ENCODE measurements at regions not wholly inside any gene's neighbourhood (a gene's known extent, or its start where the extent isn't known, plus 50 kb on each side); places are given as distances from the start of the nearest gene placed in this dataset.
"Not testable (repeated sequence)": the region's sequence is repeated elsewhere in the genome, so short reads cannot be mapped to it uniquely, and the experiment has no call there.

- H3K27me3 Mint-ChIP-seq; CTCF ChIA-PET; H3K27ac Mint-ChIP-seq; H3K9me3 Mint-ChIP-seq; H3K36me3 Mint-ChIP-seq (ENCODE audit: low read depth); POLR2A ChIA-PET; H3K4me1 Mint-ChIP-seq; H3K4me3 Mint-ChIP-seq; intact Hi-C loops (cut with micrococcal nuclease): not testable (repeated sequence)
- ATAC-seq (ENCODE audit: low read depth) (peak; percentile 90), DNase-seq (peak; percentile 74)
These were observed 56.7 kb upstream of the GOLGA8R start for GRCh38 chr15:30470601-30471365.

- H3K27ac Mint-ChIP-seq; CTCF ChIA-PET; H3K36me3 Mint-ChIP-seq (ENCODE audit: low read depth); H3K9me3 Mint-ChIP-seq; POLR2A ChIA-PET; ATAC-seq (ENCODE audit: low read depth); intact Hi-C loops (cut with micrococcal nuclease); H3K27me3 Mint-ChIP-seq; H3K4me3 Mint-ChIP-seq; DNase-seq; H3K4me1 Mint-ChIP-seq: not testable (repeated sequence)
These were observed 57.3 kb upstream of the GOLGA8R start for GRCh38 chr15:30471366-30471749.

GRCh38 chr15:30471817-30472551, 57.9 kb upstream of the GOLGA8R start:
- H3K9me3 Mint-ChIP-seq; H3K27me3 Mint-ChIP-seq; H3K36me3 Mint-ChIP-seq (ENCODE audit: low read depth); ATAC-seq (ENCODE audit: low read depth); H3K4me1 Mint-ChIP-seq; CTCF ChIA-PET; POLR2A ChIA-PET; H3K27ac Mint-ChIP-seq; DNase-seq; intact Hi-C loops (cut with micrococcal nuclease); H3K4me3 Mint-ChIP-seq: not testable (repeated sequence)

- H3K4me1 Mint-ChIP-seq; H3K27me3 Mint-ChIP-seq; H3K4me3 Mint-ChIP-seq; CTCF ChIA-PET; ATAC-seq (ENCODE audit: low read depth); intact Hi-C loops (cut with micrococcal nuclease); H3K27ac Mint-ChIP-seq; H3K9me3 Mint-ChIP-seq; POLR2A ChIA-PET; DNase-seq: not testable (repeated sequence)
- peaks cover 24% of the 10 kb centered on the region for H3K36me3 Mint-ChIP-seq (ENCODE audit: low read depth)
These were observed 67.0 kb upstream of the GOLGA8Q start for GRCh38 chr15:30484887-30485286.

- intact Hi-C loops (cut with micrococcal nuclease); H3K9me3 Mint-ChIP-seq; H3K27me3 Mint-ChIP-seq; POLR2A ChIA-PET; H3K4me1 Mint-ChIP-seq; DNase-seq; H3K4me3 Mint-ChIP-seq; ATAC-seq (ENCODE audit: low read depth); H3K27ac Mint-ChIP-seq; CTCF ChIA-PET: not testable (repeated sequence)
- H3K36me3 Mint-ChIP-seq (ENCODE audit: low read depth), result peaks cover 25% of the 10 kb centered on the region
These were observed 62.6 kb upstream of the GOLGA8Q start for GRCh38 chr15:30489237-30489636.

- H3K9me3 Mint-ChIP-seq; ATAC-seq (ENCODE audit: low read depth); H3K4me1 Mint-ChIP-seq; H3K27ac Mint-ChIP-seq; H3K27me3 Mint-ChIP-seq; H3K4me3 Mint-ChIP-seq; intact Hi-C loops (cut with micrococcal nuclease); POLR2A ChIA-PET; DNase-seq; CTCF ChIA-PET: not testable (repeated sequence)
- peaks cover 23% of the 10 kb centered on the region for H3K36me3 Mint-ChIP-seq (ENCODE audit: low read depth)
These were observed 61.5 kb upstream of the GOLGA8Q start for GRCh38 chr15:30490334-30490733.

GRCh38 chr15:30493947-30494346, 57.9 kb upstream of the GOLGA8Q start:
- POLR2A ChIA-PET; H3K4me1 Mint-ChIP-seq; H3K36me3 Mint-ChIP-seq (ENCODE audit: low read depth); intact Hi-C loops (cut with micrococcal nuclease); H3K4me3 Mint-ChIP-seq; H3K27me3 Mint-ChIP-seq; H3K27ac Mint-ChIP-seq; H3K9me3 Mint-ChIP-seq; DNase-seq; ATAC-seq (ENCODE audit: low read depth); CTCF ChIA-PET: not testable (repeated sequence)

GRCh38 chr15:30497275-30497674, 54.6 kb upstream of the GOLGA8Q start:
- CTCF ChIA-PET; intact Hi-C loops (cut with micrococcal nuclease); DNase-seq; H3K4me3 Mint-ChIP-seq; ATAC-seq (ENCODE audit: low read depth); H3K9me3 Mint-ChIP-seq; H3K27me3 Mint-ChIP-seq; H3K27ac Mint-ChIP-seq; H3K4me1 Mint-ChIP-seq; POLR2A ChIA-PET; H3K36me3 Mint-ChIP-seq (ENCODE audit: low read depth): not testable (repeated sequence)

- H3K27me3 Mint-ChIP-seq; H3K4me1 Mint-ChIP-seq; CTCF ChIA-PET; H3K4me3 Mint-ChIP-seq; ATAC-seq (ENCODE audit: low read depth); H3K9me3 Mint-ChIP-seq; DNase-seq; POLR2A ChIA-PET; intact Hi-C loops (cut with micrococcal nuclease); H3K36me3 Mint-ChIP-seq (ENCODE audit: low read depth); H3K27ac Mint-ChIP-seq: not testable (repeated sequence)
These were observed 52.6 kb upstream of the GOLGA8Q start for GRCh38 chr15:30499233-30499632.

GRCh38 chr15:30500511-30500910, 51.3 kb upstream of the GOLGA8Q start:
- H3K27me3 Mint-ChIP-seq; H3K4me3 Mint-ChIP-seq; H3K9me3 Mint-ChIP-seq; CTCF ChIA-PET; H3K4me1 Mint-ChIP-seq; POLR2A ChIA-PET; DNase-seq; ATAC-seq (ENCODE audit: low read depth); H3K27ac Mint-ChIP-seq; H3K36me3 Mint-ChIP-seq (ENCODE audit: low read depth); intact Hi-C loops (cut with micrococcal nuclease): not testable (repeated sequence)
